ENCODE measurements at regions not wholly inside any gene's neighbourhood (a gene's known extent, or its start where the extent isn't known, plus 50 kb on each side); places are given as distances from the start of the nearest gene placed in this dataset.

DNA sequence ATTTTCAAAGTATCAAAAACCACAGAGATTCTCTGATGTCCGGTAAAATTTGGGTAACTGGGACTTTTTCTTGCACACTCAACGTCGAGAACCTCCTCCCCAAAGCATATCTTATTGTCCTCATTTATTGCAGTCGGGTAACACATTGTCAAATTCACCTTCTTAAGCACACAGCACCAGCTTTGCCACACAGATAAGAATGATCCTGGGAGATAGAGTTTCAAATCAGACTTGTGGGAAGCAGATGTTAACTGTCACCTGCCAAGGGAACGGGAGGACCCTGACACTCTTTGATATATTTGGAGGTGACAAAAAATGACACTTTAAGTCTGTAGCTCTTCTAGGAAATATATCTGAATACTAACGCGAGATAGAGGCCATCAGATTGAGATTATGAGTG is 282.1 kb upstream of the BMP2 start:
- no peak for DNase-seq

GRCh38 chr20:6483727-6484126 is 283.8 kb upstream of the BMP2 start:
- no peak for DNase-seq

DNA sequence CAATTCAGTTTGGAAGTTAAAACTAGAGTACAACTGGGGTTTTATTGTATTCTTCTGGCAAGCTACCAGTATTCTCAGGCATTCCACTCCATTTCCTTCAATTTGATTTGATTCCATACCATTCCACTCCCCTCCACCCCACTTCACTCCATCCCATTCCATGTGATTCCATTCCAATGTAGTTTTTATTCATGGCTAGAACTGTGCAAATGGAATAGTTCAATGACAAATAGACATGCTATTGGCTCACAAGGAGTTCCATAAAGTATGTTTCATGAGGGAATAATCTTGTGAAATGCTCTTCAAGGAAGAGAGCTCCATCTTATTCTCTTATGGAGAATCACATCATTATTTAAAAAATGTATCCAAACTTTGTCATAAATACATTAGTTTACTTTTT is 285.0 kb upstream of the BMP2 start:
- DNase-seq: no peak

GRCh38 chr20:6480328-6481200 is 286.9 kb upstream of the BMP2 start:
- DNase-seq: no peak

DNA sequence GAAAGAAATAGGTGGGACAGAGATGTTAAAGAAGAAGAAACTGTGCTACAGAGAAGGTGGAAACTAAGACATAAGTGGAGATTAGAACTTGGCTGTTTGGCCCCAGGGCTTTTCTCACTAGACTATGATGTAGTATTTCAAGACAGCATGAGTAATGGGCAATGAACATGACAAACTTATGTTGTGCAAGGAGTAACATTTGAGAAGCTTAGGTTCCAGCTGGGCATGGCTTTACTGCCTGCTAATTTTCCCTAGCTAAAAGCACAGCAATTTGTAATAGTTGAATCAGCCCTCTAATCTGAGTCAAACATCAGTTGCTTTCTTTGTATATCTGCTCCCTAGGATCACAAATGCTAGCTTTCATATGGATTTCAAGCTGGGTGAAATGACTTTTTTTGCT is 294.3 kb upstream of the BMP2 start:
- no peak for DNase-seq

- no peak for DNase-seq
These were observed 295.6 kb upstream of the BMP2 start for GRCh38 chr20:6471871-6472270.

DNA sequence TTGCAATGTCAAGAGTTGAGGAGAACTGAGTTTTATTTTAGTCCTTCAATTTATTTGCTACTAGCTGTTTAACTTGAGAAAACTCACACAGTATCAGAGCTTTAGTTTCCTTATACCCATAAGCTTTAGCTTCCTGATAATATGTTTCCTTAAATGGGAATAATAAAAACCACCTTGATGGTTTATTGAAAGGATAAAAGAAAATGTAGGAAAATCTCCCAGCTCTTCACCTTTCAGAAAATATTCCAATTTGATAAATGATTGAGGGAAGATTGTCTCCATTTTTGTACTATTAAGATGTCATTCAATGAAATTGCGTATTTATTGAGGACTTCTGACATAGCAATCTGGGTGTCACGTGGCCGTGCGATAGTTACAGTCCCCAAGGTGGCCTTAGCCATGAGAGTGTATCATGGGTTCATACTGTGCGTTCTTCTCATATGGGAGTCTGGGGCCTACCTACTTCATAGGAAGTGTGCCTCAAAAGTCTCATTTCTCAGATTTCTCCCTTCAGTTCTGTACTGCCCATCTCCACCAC is 296.3 kb upstream of the BMP2 start:
- no peak for DNase-seq

DNA sequence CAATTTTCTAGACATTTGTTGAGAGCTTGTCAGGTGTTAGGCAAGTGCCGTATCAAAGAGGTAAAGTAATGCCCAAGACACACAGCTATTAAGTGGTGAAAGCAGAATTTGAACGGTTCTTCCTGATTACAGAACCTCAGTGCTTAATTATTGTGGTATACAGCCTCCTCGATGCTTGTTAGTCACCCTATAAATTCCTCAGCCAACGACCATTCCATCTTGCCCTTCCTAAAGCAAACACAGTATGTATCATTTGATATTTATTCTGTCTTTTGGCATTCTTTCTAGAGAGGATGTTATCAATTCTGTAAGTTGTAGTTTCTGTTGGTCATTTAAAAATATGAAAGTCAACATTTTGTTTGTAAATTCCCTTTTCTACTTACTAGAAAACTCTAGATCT is 297.8 kb upstream of the BMP2 start:
- no peak for DNase-seq

- DNase-seq: no peak
These were observed 298.9 kb upstream of the BMP2 start for GRCh38 chr20:6468423-6469116.

GRCh38 chr20:6467562-6467961 is 299.9 kb upstream of the BMP2 start:
- DNase-seq: no peak

DNA sequence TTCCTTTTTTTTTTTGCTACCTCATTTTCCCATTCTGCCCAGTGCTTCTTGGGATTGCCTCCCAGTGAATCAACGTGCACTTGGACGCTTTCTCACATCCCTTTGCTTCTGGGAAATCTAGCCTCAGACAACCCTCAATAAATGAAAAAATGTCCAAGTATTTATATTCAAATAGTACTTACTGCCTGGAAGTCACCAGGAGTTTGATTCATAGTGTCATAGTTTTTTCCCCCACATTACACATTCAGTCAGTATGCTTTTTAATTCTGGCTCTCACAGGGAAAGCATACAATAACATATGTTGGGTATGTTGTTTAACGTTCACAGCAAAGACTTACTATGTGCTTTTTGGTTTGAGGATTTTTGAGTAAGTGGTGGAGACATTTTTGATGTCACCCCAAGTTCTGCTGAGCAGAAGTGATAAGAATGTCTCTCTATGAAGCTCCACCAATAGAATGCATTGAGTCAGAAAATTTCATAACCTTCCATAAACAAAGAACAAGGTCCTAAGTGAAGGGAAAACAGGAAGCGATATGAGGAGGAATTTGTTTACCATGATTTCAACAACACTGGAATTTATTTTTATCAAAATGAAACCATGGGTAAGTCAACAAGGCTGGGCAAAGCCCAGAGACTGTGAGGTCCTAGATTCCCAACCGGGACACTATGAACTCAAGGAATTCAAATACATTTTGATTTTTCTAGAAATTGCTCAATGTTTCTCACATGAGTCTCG is 301.2 kb upstream of the BMP2 start:
- no peak for DNase-seq

DNA sequence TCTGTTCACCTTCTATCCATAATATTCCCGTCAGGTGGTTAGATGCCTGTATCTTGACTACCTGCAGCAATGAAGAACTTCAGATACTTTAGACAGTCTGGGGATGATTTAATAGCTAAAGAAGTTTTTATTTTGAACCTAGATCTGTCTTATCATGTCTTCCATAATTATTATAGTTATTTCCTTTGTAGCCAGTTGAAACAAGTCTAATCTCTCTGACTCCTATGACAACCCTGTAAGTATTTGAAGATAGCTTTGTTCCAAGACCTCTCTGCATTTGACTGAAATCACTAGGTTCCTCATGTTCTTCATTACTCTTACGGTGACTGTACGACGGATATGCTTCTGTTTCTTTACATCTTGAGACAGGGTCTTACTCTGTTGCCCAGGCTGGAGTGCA is 316.6 kb upstream of the BMP2 start:
- DNase-seq: no peak

DNA sequence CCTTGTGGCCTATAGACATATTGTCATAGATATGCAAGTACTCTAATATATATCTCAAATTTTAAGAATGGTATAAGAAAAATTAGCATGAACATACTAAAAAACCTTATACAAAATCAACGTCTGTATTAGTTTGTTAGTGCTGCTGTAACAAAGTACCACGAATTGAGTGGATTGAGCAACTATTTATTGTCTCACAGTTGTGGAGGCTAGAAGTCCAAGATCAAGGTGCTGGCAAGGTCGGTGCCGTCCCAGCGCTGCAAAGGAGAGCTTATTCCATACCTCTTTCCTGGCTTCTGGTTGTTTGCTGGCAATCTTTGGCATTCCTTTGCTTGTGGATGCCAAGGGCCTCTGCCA is 317.6 kb upstream of the FERMT1 start:
- DNase-seq: no peak

DNA sequence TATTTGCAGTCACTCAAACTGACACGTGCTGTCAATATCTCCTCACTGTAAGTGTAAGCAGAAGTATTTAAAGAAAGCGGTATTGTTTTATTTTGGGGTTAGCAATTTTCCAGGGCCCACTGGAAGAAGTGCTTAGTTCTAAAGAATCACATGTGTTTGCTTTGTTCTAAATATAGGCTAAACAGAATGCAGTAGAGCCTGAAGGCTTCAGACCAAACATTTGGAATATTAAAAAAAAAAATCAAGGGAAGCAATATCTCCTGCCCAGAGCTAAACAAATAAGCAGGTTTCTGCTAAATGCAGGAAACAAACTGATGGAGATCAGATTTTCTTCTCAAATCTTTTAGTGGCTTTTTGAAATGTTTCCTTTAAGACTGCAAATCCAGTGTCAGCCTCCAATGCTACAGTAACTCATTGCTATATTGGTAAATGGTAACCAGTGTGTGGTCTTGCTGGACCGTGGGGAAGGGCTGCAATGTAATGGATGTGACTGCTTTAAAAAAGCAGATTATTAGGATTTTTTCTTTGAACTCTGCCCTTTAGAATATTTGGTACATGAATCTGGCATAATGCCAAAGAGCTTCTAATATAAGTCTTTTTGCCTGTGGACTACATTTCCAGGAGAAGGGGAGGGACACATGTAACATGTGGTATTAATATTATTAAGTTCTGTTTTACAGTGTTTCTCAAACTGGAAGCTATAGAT is 317.1 kb upstream of the FERMT1 start:
- DNase-seq: no peak

DNA sequence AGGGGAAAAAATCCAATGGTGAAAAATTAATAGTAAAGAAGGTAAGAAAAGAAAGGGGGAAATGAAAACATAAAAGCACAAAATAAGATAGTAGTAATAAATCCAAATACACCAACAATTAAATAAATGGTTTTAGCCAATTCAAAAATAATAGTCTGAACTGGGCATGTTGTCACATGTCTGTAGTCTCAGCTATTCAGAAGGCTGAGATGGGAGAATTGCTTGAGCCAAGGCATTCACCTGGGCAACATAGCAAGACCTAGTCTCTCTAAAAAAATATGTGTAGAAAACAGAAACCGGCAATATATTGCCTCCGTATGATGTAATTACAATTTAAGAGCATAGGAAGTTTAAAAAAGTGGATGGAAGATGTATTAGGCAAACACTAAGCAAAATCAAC is 311.3 kb upstream of the FERMT1 start:
- no peak for DNase-seq

DNA sequence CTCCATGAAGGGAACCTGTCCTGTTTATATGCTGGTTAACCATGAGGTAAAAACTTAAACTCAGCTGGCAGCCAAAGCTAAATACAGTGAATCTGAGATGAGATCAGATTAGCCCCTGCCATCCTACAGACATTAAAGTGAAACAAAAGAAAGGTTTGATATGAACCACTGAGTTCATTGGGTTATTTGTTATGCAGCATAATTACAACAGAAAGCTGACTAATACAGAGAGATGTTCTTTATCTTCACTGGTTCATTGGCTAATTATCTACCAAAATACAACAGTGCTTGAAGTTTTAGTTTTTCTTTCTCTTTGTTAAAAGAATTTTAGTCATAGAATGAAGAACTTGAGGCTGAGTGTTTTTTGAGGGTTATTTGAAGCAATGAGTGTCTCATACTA is 307.6 kb upstream of the FERMT1 start:
- no peak for DNase-seq

DNA sequence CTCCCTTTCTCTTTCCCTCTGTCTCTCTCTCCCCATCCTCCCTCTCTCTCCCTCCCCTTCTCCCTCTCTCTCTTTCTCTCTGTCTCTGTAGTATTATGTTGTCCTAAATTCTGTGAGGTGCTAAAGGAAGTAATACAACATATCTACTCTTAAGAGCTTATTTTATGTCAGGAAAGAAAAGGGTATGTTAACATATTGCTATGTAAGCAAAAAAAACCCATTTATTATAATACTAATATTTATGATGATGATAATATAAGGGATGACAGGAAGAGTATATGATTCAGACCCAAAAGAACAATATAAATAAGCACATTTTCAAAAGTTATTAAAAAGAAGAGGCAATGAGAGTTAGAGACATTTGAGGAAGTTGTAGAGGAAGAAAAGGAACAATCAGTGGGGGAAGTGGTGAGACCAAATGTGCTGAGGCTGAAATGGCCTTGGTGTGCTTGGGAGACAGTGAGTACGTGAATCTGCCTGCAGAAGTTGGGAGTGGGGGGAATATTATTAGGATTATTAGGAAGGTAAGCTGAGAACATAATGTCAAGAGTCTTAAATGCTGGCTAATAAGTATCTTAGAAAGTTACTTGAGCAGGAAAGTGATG is 303.6 kb upstream of the FERMT1 start:
- DNase-seq: no peak

DNA sequence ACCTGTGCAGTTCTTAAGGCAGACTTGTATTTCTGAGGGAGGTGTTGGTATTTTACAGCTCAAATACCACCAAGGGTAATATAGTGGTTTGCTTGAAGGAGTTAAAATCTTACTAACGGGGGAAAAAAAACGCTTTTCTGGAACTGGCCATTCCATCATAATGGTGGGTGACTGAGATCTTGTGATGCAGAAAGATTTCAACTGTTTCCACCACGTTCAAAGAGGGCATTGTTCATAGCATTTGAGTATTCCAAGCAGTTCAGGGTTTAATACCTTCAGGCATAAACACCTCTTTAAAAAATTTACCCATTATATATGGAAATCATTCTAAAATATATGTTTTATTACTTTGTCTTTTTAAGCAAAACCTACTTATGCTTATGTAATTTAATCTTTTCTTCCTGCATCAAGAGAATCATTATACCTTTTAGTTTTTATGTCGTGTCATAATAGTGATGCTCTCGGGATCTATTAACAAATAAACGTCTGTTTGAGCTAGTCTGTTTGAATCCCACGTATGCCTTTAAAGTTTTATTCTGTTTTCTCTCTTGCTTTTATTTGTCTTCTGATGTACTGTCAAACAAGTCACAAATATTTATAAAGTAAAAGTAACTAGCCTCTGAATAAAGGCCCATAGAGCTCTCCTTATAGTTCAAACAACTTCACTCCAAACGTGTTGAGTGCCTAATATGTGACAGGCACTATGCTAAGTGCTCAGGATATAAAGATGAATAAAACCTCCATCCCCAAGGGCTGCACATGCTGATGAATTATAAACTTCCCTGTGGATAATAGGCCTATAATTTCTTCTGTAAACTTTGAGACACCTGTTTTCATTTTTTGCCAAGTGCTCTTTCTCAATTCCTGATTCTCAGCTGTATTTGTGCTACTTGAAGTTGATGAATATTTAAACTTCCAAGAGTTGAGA is 298.8 kb upstream of the FERMT1 start:
- DNase-seq: no peak

GRCh38 chr20:6420336-6420735 is 297.5 kb upstream of the FERMT1 start:
- no peak for DNase-seq

GRCh38 chr20:6418732-6419131 is 295.9 kb upstream of the FERMT1 start:
- no peak for DNase-seq

DNA sequence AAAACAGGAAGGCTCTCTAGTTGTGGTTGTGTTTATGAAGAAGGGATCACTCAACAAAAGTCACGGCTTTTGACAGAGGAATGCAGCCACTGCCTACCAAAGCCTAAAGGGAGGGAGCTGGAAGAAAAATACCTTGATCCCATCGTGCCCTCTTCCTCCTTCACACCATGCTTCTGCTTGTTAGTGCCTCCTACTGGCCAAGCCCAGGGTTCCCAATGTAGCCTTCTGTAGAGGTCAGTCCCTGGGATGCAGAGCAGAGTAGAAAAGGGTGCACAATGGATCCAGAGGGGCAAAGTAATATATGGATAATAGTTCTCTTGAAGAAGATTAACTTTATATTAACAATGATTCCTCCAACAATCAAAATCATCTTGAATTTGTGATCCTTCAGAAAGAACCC is 293.5 kb upstream of the FERMT1 start:
- no peak for DNase-seq

All from left hindlimb (tissue), 1 donor.